Retinal pigment epithelial cell (primary cell): ENCODE measurements at regions not wholly inside any gene's neighbourhood (a gene's known extent, or its start where the extent isn't known, plus 50 kb on each side); places are given as distances from the start of the nearest gene placed in this dataset.

Experiments used
- DNase-seq: peaks from one replicate; pipeline ENCODE4 v3.0.0-alpha.2; 2010; ENCODE audit warnings: low read depth
- H3K4me3 ChIP-seq: 2 replicates; pipeline ENCODE4 v1.5.1; 2011; ENCODE audit warnings: mild to moderate bottlenecking, low read length, control low read depth, moderate library complexity
- CTCF ChIP-seq: conservative IDR thresholded peaks from 2 replicates; pipeline ENCODE4 v1.5.1; 2011; ENCODE audit warnings: low read depth, low read length, control low read depth, inconsistent platforms

- TF ChIP-seq CTCF: no peak
- no peak for DNase-seq
- no peak overlapping the region for H3K4me3 ChIP-seq
Measured at GRCh38 chr13:69389899-69390298, 717.7 kb upstream of the ATXN8OS start.

- DNase-seq: no peak
- no peak for TF ChIP-seq CTCF
Measured at GRCh38 chr13:69373747-69374425, 733.7 kb upstream of the ATXN8OS start.

GRCh38 chr13:69363360-69363759 is 744.3 kb upstream of the ATXN8OS start:
- no peak for TF ChIP-seq CTCF
- no peak for DNase-seq
- no peak overlapping the region for H3K4me3 ChIP-seq

More at GRCh38 chr13:69373747-69374425, 733.7 kb upstream of the ATXN8OS start:
- H3K4me3 ChIP-seq: no peak overlapping the region

GRCh38 chr13:69331245-69331644 is 776.4 kb upstream of the ATXN8OS start:
- TF ChIP-seq CTCF: no peak
- no peak overlapping the region for H3K4me3 ChIP-seq
- no peak for DNase-seq

- TF ChIP-seq CTCF: peak; percentile 18
- DNase-seq: peak; percentile 15
Measured at GRCh38 chr13:69324090-69324886, 783.3 kb upstream of the ATXN8OS start.

GRCh38 chr13:69319656-69320055 is 788.0 kb upstream of the ATXN8OS start:
- DNase-seq: no peak
- TF ChIP-seq CTCF: no peak
- H3K4me3 ChIP-seq: no peak overlapping the region

More at GRCh38 chr13:69324090-69324886, 783.3 kb upstream of the ATXN8OS start:
- no peak overlapping the region for H3K4me3 ChIP-seq
